GM19455 (cell line): ENCODE measurements at regions not wholly inside any gene's neighbourhood (a gene's known extent, or its start where the extent isn't known, plus 50 kb on each side); places are given as distances from the start of the nearest gene placed in this dataset.
"Not testable (repeated sequence)": the region's sequence is repeated elsewhere in the genome, so short reads cannot be mapped to it uniquely, and the experiment has no call there.

Experiments used
- ATAC-seq: cut with Tn5 transposase; IDR thresholded peaks from one replicate; pipeline ENCODE4 v1.9.1; 2021; ENCODE audit not compliant: unreplicated experiment

GRCh38 chr3:177495566-177495965 lies 298.3 kb upstream of the TBL1XR1 start:
- ATAC-seq = no peak

- no peak for ATAC-seq
Measured at GRCh38 chr3:177498037-177498857, 301.0 kb upstream of the TBL1XR1 start.

- ATAC-seq = not testable (repeated sequence)
Measured at GRCh38 chr3:177499039-177499438, 301.8 kb upstream of the TBL1XR1 start.

- no peak for ATAC-seq
Measured at GRCh38 chr3:177499779-177500423, 302.6 kb upstream of the TBL1XR1 start.

GRCh38 chr3:177510693-177511216 lies 313.5 kb upstream of the TBL1XR1 start:
- no peak for ATAC-seq

GRCh38 chr3:177512945-177513814 lies 315.9 kb upstream of the TBL1XR1 start:
- ATAC-seq = no peak

GRCh38 chr3:177513815-177514610 lies 316.7 kb upstream of the TBL1XR1 start:
- no peak for ATAC-seq

GRCh38 chr3:177514611-177515499 lies 317.6 kb upstream of the TBL1XR1 start:
- ATAC-seq = no peak

- no peak for ATAC-seq
Measured at GRCh38 chr3:177515786-177516157, 318.5 kb upstream of the TBL1XR1 start.

- ATAC-seq = no peak
Measured at GRCh38 chr3:177516158-177517011, 319.1 kb upstream of the TBL1XR1 start.

GRCh38 chr3:177517906-177518305 lies 320.6 kb upstream of the TBL1XR1 start:
- no peak for ATAC-seq

- ATAC-seq = no peak
Measured at GRCh38 chr3:177519588-177519987, 322.3 kb upstream of the TBL1XR1 start.

GRCh38 chr3:177521305-177521704 lies 324.0 kb upstream of the TBL1XR1 start:
- ATAC-seq = no peak

- ATAC-seq = no peak
Measured at GRCh38 chr3:177522051-177522450, 324.8 kb upstream of the TBL1XR1 start.

GRCh38 chr3:177523067-177523675 lies 325.9 kb upstream of the TBL1XR1 start:
- ATAC-seq = no peak

GRCh38 chr3:177523872-177524438 lies 326.7 kb upstream of the TBL1XR1 start:
- no peak for ATAC-seq

- ATAC-seq = no peak
Measured at GRCh38 chr3:177524742-177525141, 327.5 kb upstream of the TBL1XR1 start.

GRCh38 chr3:177525414-177525813 lies 328.1 kb upstream of the TBL1XR1 start:
- no peak for ATAC-seq
